ENCODE measurements at regions not wholly inside any gene's neighbourhood (a gene's known extent, or its start where the extent isn't known, plus 50 kb on each side); places are given as distances from the start of the nearest gene placed in this dataset.

- Histone ChIP-seq H3K27me3 (ENCODE audit: insufficient read depth, low read length) (no peaks in the 10 kb centered on the region), H2AFZ (ENCODE audit: low read length) (no peak overlapping the region), H2BK5ac (ENCODE audit: insufficient read length, low read length) (no peak overlapping the region), H2BK15ac (ENCODE audit: low read depth, low read length) (no peak overlapping the region), H3K9ac (ENCODE audit: extremely low read depth, insufficient read length, low read length) (no peak overlapping the region), H4K91ac (ENCODE audit: insufficient read length, low read depth, low read length) (no peak overlapping the region), H2BK120ac (ENCODE audit: low read depth, low read length, poor library complexity, severe bottlenecking) (no peak overlapping the region), H4K5ac (ENCODE audit: insufficient read length, low read depth, low read length) (no peak overlapping the region), H3K4ac (ENCODE audit: low read depth, low read length) (no peak overlapping the region), H2BK20ac (ENCODE audit: low read depth, low read length, poor library complexity, severe bottlenecking) (no peak overlapping the region), H3K9me3 (ENCODE audit: control insufficient read depth, low read depth, low read length) (no peaks in the 10 kb centered on the region), H3K4me2 (ENCODE audit: insufficient read depth, insufficient read length, low read length) (no peak overlapping the region), H3K14ac (ENCODE audit: insufficient read depth, low read length) (no peak overlapping the region), H3K79me2 (ENCODE audit: insufficient read depth, low read length) (no peaks in the 10 kb centered on the region), H3K23me2 (ENCODE audit: insufficient read length, low read depth, low read length, poor library complexity, severe bottlenecking) (no peaks in the 10 kb centered on the region), H2AK5ac (ENCODE audit: insufficient read length, low read length) (no peak overlapping the region), H4K20me1 (ENCODE audit: control insufficient read depth, insufficient read depth, insufficient read length) (no peaks in the 10 kb centered on the region), H3K27ac (ENCODE audit: insufficient read length, low read depth, low read length) (no peak overlapping the region), H3K18ac (ENCODE audit: insufficient read length, low read depth, low read length) (no peak overlapping the region), H3K56ac (ENCODE audit: insufficient read length, low read depth, low read length) (no peak overlapping the region), H3K23ac (ENCODE audit: insufficient read length, low read depth, low read length) (no peak overlapping the region), H3K79me1 (ENCODE audit: insufficient read depth, low read depth, low read length, poor library complexity, severe bottlenecking) (no peaks in the 10 kb centered on the region), H4K8ac (replicated peaks; ENCODE audit: insufficient read length, low read depth, low read length) (no peak overlapping the region), H3T11ph (ENCODE audit: low read length) (no peak overlapping the region), H2BK12ac (ENCODE audit: insufficient read length, low read depth, low read length) (no peak overlapping the region), H3K4me1 (ENCODE audit: insufficient read depth, low read length) (peaks cover 8% of the 10 kb centered on the region; the same call in 1 of the 2 replicates)
- Mint-ChIP-seq H3K4me3 (no peak overlapping the region), H3K36me3 (ENCODE audit: insufficient read depth in 1 of 3, low read depth in 3 of 3) (peaks cover 13 to 25% (median 14%) of the 10 kb centered on the region in 3 experiments), H3K4me1 (peaks cover 30 to 35% of the 10 kb centered on the region in 2 experiments), H3K27me3 (ENCODE audit: low read depth) (no peaks in the 10 kb centered on the region), H3K9me3 (peaks cover 20 to 34% of the 10 kb centered on the region in 2 experiments), H3K27ac (no peak overlapping the region)
- no peak for DNase-seq
- no peak for TF ChIP-seq CTCF (conservative IDR thresholded peaks at IDR 0.05)
Measured at GRCh38 chr12:124136796-124137195, 158.1 kb upstream of the RFLNA start.

Data from H9 (cell line).